ENCODE measurements at regions not wholly inside any gene's neighbourhood (a gene's known extent, or its start where the extent isn't known, plus 50 kb on each side); places are given as distances from the start of the nearest gene placed in this dataset.
"Not testable (repeated sequence)": the region's sequence is repeated elsewhere in the genome, so short reads cannot be mapped to it uniquely, and the experiment has no call there.

DNA sequence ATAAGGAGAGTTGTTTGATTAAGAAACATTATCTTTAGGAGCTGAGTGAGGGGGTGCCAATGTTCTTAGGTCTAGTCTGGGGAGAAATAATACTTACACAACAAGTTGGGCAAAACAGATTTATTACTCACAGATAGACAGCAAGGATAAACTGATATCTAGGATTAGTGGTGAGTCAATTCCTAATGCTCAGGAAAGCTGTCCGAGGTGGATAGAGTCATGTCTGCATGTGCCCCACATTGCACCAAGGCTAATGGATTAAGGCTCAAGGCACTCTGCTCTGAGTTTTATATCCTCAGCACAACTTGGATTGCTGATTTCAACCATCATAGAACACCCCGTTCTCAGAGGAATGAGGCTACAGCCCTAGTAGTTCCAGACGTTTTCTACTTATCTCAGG lies 1042.3 kb downstream of the OTOL1 start:
- H3K4me1 Mint-ChIP-seq: no peaks in the 10 kb centered on the region
- H3K4me3 Mint-ChIP-seq: no peak overlapping the region
- no peaks in the 10 kb centered on the region for H3K27me3 Mint-ChIP-seq
- POLR2A ChIA-PET: no interaction called here
- no peak overlapping the region for H3K27ac Mint-ChIP-seq
- peaks cover 0 to 33% (median 0%) of the 10 kb centered on the region in 9 donors for H3K9me3 Mint-ChIP-seq
- DNase-seq (no peak), ATAC-seq (no peak)
- no peaks in the 10 kb centered on the region for H3K36me3 Mint-ChIP-seq

- ATAC-seq: no peak
- no peaks in the 10 kb centered on the region for H3K27me3 Mint-ChIP-seq
- no peaks in the 10 kb centered on the region for H3K4me1 Mint-ChIP-seq
- no peak overlapping the region for H3K4me3 Mint-ChIP-seq
- POLR2A ChIA-PET: no interaction called here
- H3K27ac Mint-ChIP-seq: no peak overlapping the region
- H3K36me3 Mint-ChIP-seq: no peaks in the 10 kb centered on the region
- H3K9me3 Mint-ChIP-seq: peaks cover 0 to 33% (median 2%) of the 10 kb centered on the region in 9 donors
- DNase-seq: no peak
Measured at GRCh38 chr3:162540421-162540820, 1043.8 kb downstream of the OTOL1 start.

DNA sequence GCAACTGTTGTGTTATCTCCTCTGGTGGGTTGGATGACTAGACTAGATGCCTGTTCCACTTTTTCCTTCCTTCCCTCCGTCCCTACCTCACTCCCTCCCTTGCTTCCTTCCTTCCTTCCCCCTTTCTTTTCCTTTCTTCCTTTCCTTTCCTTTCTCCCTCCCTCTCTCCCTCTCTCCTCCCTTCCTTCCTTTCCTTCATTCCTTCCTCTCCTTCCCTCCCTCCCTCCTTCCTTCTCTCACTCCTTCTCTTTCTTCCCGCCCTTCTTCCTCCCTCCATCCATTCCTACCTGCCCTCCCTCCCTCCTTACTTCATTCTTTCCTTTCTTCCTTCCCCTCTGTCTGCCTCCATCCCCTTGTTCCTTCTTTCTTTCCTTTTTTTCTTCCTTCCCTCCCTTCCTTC lies 1045.3 kb downstream of the OTOL1 start:
- no peak overlapping the region for H3K27ac Mint-ChIP-seq
- no peaks in the 10 kb centered on the region for H3K36me3 Mint-ChIP-seq
- H3K9me3 Mint-ChIP-seq: peaks cover 0 to 33% (median 2%) of the 10 kb centered on the region in 9 donors
- H3K4me1 Mint-ChIP-seq: no peaks in the 10 kb centered on the region
- ATAC-seq (no peak), DNase-seq (no peak)
- H3K27me3 Mint-ChIP-seq: no peaks in the 10 kb centered on the region
- H3K4me3 Mint-ChIP-seq: no peak overlapping the region
- POLR2A ChIA-PET: no interaction called here

GRCh38 chr3:162544246-162544645 lies 1047.6 kb downstream of the OTOL1 start:
- ATAC-seq (no peak), DNase-seq (no peak)
- Mint-ChIP-seq H3K27ac (no peak overlapping the region), H3K4me3 (no peak overlapping the region), H3K4me1 (no peaks in the 10 kb centered on the region), H3K27me3 (no peaks in the 10 kb centered on the region), H3K9me3 (peaks cover 0 to 25% (median 2%) of the 10 kb centered on the region in 9 donors), H3K36me3 (no peaks in the 10 kb centered on the region)
- POLR2A ChIA-PET: no interaction called here

DNA sequence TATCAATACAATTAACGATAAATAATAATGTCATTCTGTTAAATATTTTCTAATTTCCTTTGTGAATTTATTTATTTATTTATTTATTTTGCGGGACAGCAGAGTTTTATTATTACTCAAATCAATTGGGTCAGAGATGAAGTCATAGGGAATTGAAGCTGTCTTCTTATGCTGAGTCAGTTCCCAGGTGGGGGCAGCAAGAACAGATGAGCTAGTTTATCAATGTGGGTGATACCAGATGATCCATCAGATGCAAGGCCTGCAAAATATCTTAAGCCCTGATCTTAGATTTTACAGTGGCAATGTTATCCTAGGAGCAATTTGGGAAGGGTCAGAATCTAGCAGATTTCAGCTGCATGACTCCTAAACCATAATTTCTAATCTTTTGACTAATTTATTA lies 1050.3 kb downstream of the OTOL1 start:
- ATAC-seq (no peak), DNase-seq (no peak)
- H3K36me3 Mint-ChIP-seq: no peaks in the 10 kb centered on the region
- no peaks in the 10 kb centered on the region for H3K27me3 Mint-ChIP-seq
- POLR2A ChIA-PET: no interaction called here
- no peak overlapping the region for H3K4me3 Mint-ChIP-seq
- no peaks in the 10 kb centered on the region for H3K4me1 Mint-ChIP-seq
- no peak overlapping the region for H3K27ac Mint-ChIP-seq
- H3K9me3 Mint-ChIP-seq: peaks cover 0 to 19% (median 4%) of the 10 kb centered on the region in 9 donors

DNA sequence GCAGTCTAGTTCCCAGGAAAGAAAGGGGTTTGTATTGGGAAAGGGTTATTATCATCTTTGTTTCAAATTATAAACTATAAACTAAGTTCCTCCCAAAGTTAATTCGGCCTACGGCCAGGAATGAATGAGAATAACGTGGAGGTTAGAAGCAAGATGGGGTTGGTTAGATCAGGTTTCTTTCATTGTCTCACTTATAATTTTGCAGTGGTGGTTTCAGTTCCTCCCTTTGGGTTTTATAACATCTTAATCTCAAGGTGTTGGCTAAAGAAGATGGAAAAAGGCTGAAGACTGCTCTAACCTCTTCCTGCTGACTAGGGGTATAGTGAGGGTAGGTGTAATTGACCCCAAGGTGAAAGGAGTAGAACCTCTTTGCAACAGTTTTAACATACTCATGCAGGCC lies 1050.7 kb downstream of the OTOL1 start:
- Mint-ChIP-seq H3K9me3 (peaks cover 0 to 15% (median 4%) of the 10 kb centered on the region in 9 donors), H3K27ac (no peak overlapping the region)

GRCh38 chr3:162555761-162556160 lies 1059.2 kb downstream of the OTOL1 start:
- peaks cover 0 to 5% (median 1%) of the 10 kb centered on the region in 9 donors for H3K9me3 Mint-ChIP-seq
- no peak overlapping the region for H3K4me3 Mint-ChIP-seq
- DNase-seq: no peak
- POLR2A ChIA-PET: no interaction called here
- no peak for ATAC-seq
- no peaks in the 10 kb centered on the region for H3K27me3 Mint-ChIP-seq
- no peak overlapping the region for H3K27ac Mint-ChIP-seq
- no peaks in the 10 kb centered on the region for H3K36me3 Mint-ChIP-seq
- no peaks in the 10 kb centered on the region for H3K4me1 Mint-ChIP-seq

More for the DNA sequence above, 1050.7 kb downstream of the OTOL1 start:
- Mint-ChIP-seq H3K4me1 (no peaks in the 10 kb centered on the region), H3K27me3 (no peaks in the 10 kb centered on the region), H3K4me3 (no peak overlapping the region), H3K36me3 (no peaks in the 10 kb centered on the region)
- ATAC-seq: no peak
- DNase-seq: no peak
- POLR2A ChIA-PET: no interaction called here

DNA sequence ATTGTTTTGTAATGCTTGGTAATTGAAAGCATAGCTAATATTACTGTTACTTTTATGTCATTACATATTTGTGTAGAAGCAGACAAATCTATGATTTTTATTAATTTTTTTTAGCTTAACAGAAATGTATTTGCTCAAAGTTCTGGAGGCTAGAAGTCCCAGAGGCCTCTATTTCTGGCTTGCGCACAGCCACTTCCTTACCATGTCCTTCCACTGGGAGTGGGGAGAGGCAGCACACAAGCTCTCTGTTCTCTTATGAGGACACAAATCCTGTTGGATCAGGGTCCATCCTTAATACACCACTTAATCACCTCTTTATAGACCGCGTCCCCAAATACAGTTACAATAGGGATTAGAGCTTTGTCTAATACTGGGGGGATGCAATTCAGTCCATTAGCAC lies 1061.4 kb downstream of the OTOL1 start:
- POLR2A ChIA-PET: no interaction called here
- no peak for ATAC-seq
- DNase-seq: no peak
- Mint-ChIP-seq H3K9me3 (peaks cover 0 to 5% (median 0%) of the 10 kb centered on the region in 9 donors), H3K4me3 (no peak overlapping the region), H3K4me1 (no peaks in the 10 kb centered on the region), H3K27me3 (no peaks in the 10 kb centered on the region), H3K27ac (no peak overlapping the region), H3K36me3 (no peaks in the 10 kb centered on the region)

- no peak overlapping the region for H3K27ac Mint-ChIP-seq
- ATAC-seq (no peak), DNase-seq (no peak)
- peaks cover 0 to 8% (median 4%) of the 10 kb centered on the region in 9 donors for H3K9me3 Mint-ChIP-seq
- H3K4me1 Mint-ChIP-seq: no peaks in the 10 kb centered on the region
- no peaks in the 10 kb centered on the region for H3K27me3 Mint-ChIP-seq
- H3K36me3 Mint-ChIP-seq: no peaks in the 10 kb centered on the region
- no peak overlapping the region for H3K4me3 Mint-ChIP-seq
- POLR2A ChIA-PET: no interaction called here
Measured at GRCh38 chr3:162568706-162569105, 1072.1 kb downstream of the OTOL1 start.

DNA sequence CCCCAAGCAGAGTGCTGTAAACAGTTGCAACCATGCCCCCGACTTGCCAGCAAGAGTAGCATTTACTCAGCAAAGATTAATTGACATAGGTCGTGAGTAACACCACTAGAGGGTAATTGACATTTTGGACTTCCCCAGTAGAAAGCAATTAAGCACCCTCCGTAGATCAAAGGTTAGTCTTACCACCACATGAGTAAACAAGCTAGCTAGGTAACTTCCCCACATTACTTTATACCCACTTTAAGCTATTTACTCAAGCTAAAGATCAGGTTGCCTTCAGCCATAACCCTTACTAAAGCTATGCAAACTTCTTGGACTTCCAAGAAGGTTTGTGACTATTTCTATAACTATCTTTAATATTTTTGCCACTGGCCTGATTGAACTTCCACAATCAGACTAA lies 1072.7 kb downstream of the OTOL1 start:
- Mint-ChIP-seq H3K27me3 (no peaks in the 10 kb centered on the region), H3K4me1 (no peaks in the 10 kb centered on the region), H3K27ac (peak overlapping the region in 1 of 10 donors; percentile 65), H3K36me3 (no peaks in the 10 kb centered on the region), H3K9me3 (peaks cover 0 to 8% (median 4%) of the 10 kb centered on the region in 9 donors), H3K4me3 (no peak overlapping the region)
- no peak for DNase-seq
- POLR2A ChIA-PET: no interaction called here
- ATAC-seq: no peak

- Mint-ChIP-seq H3K9me3 (peaks cover 0 to 18% (median 8%) of the 10 kb centered on the region in 9 donors), H3K36me3 (no peaks in the 10 kb centered on the region), H3K27me3 (no peaks in the 10 kb centered on the region), H3K4me1 (no peaks in the 10 kb centered on the region), H3K4me3 (no peak overlapping the region), H3K27ac (no peak overlapping the region)
- DNase-seq (no peak), ATAC-seq (no peak)
- POLR2A ChIA-PET: no interaction called here
Measured at GRCh38 chr3:162584986-162585385, 1088.4 kb downstream of the OTOL1 start.

- Mint-ChIP-seq H3K36me3 (no peaks in the 10 kb centered on the region), H3K9me3 (peaks cover 0 to 18% (median 5%) of the 10 kb centered on the region in 9 donors), H3K27ac (no peak overlapping the region), H3K4me3 (no peak overlapping the region), H3K4me1 (no peaks in the 10 kb centered on the region), H3K27me3 (no peaks in the 10 kb centered on the region)
- POLR2A ChIA-PET: no interaction called here
- ATAC-seq: no peak
- DNase-seq: no peak
Measured at GRCh38 chr3:162586591-162586990, 1090.0 kb downstream of the OTOL1 start.

DNA sequence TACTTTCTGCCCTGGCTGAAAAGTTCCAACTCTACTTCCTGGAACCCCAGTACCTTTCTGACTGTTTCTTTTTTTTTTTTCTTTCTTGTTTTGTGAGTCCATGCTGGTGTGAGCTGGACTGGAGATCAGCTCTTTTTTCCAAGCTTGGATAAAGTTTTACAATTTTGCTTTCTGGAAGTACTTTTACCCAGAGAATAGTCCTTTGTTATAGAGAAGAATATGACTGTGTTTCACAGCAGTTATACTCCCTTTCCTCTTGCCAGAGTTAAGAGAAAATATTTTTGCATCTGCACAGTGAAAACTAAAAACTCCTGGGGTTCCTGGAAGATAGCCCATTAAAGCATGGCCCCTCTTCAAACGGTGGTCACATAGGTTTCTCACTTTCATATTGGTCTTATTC lies 1100.6 kb downstream of the OTOL1 start:
- no peak for DNase-seq
- no peak for ATAC-seq
- Mint-ChIP-seq H3K4me1 (no peaks in the 10 kb centered on the region), H3K4me3 (no peak overlapping the region), H3K9me3 (peaks cover 0 to 12% (median 9%) of the 10 kb centered on the region in 9 donors), H3K27me3 (peaks cover 0 to 3% (median 0%) of the 10 kb centered on the region in 5 donors), H3K36me3 (no peaks in the 10 kb centered on the region), H3K27ac (no peak overlapping the region)
- POLR2A ChIA-PET: no interaction called here

DNA sequence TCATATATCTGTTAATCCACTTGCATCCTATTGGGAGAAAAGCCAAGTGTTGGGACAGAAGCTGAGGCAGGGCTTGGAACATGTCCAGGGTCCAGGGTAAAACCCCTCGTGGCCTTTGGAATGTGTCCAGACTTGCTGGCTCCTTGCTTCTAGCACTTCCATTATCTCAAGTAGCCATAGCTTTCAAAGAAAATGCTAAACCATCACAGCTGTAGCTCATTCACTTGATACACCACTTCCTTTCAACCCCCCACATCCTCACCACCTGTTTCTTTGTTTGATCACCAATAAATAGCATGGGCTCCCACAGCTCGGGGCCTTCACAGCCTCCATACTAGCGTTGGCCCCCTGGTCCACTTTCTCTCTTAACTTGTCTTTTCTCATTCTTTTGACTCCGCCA lies 1101.9 kb downstream of the OTOL1 start:
- H3K4me1 Mint-ChIP-seq, H3K27me3 Mint-ChIP-seq, H3K36me3 Mint-ChIP-seq, ATAC-seq, DNase-seq, H3K27ac Mint-ChIP-seq, POLR2A ChIA-PET, H3K4me3 Mint-ChIP-seq: not testable (repeated sequence)
- H3K9me3 Mint-ChIP-seq: peaks cover 0 to 18% (median 9%) of the 10 kb centered on the region in 9 donors

All from naive thymus-derived CD8-positive, alpha-beta T cell (primary cell).